ENCODE measurements at regions not wholly inside any gene's neighbourhood (a gene's known extent, or its start where the extent isn't known, plus 50 kb on each side); places are given as distances from the start of the nearest gene placed in this dataset.
"Not testable (repeated sequence)": the region's sequence is repeated elsewhere in the genome, so short reads cannot be mapped to it uniquely, and the experiment has no call there.

DNA sequence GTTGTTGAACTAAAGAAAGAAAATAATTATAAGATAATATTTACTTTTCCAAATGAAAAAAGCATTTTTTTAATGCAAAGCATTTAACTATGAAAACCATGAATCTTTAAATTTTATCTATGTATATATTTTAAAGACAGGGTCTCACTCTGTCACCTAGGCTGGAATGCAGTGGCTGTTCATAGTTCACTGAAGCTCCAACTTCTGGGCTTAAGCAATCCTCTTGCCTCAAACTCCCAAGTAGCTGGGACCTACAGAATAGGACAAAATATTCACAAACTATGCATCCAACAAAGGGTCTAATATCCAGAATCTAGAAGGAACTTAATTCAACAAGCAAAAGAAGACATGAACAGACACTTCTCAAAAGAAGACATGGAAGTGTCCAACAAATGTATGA, 55.9 kb upstream of the ALB start:
- Mint-ChIP-seq H3K4me3 (no peak overlapping the region), H3K4me1 (no peaks in the 10 kb centered on the region), H3K27me3 (peaks cover 2% of the 10 kb centered on the region), H3K9me3 (no peaks in the 10 kb centered on the region), H3K27ac (no peak overlapping the region), H3K36me3 (ENCODE audit: low read depth) (no peaks in the 10 kb centered on the region)
- ChIA-PET CTCF (no interaction called here), POLR2A (no interaction called here)
- DNase-seq, result no peak

DNA sequence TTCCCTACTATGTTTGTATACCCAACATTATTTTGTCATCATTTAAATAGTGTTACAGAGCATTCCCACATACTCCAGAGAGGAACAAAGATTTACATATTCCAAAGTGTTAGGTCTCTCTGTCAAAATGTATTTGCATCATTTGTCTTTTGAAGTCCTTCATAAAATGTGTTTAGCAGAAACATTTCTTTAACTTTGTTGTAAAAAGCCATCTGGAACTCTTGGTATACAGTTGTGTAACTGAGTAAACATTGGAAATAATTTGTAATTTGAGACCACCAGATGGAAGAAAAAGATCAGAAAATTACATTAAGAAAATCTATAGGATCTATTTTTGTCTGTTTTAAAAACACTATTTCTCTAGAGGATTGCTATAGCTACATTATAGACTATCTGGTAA, 56.6 kb upstream of the ALB start:
- no peak for DNase-seq
- POLR2A ChIA-PET, result no interaction called here
- Mint-ChIP-seq H3K27ac (no peak overlapping the region), H3K9me3 (no peaks in the 10 kb centered on the region), H3K4me3 (no peak overlapping the region), H3K27me3 (peaks cover 2% of the 10 kb centered on the region), H3K36me3 (ENCODE audit: low read depth) (no peaks in the 10 kb centered on the region), H3K4me1 (no peaks in the 10 kb centered on the region)
- CTCF ChIA-PET, result no interaction called here

DNA sequence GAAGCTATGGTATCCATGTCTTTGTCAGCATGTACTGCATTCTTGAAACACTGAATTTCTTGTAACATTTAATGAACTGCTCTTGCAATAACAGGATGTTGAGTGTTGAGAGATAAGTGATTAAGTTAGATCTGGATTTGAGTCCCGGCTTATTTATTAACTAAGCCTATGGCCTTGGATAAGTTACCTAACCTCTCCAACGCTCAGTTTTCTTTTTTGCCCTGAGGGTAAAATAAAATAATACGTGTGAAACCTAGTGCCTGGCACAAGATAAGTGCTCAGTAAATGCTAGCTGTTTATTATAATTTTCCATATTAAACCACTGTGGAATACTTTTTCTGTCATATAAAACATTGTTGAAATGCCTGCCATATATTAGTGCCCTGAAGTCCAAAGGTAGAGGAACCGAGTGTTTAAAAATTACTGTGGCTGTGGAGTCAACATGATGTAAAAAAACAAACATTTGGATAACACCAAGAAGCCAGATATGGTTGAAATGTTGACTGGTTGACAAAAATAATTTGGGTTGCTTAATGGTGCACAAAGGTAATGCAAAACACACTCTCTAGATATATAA, 58.6 kb upstream of the ALB start:
- POLR2A ChIA-PET, result no interaction called here
- no peaks in the 10 kb centered on the region for H3K36me3 Mint-ChIP-seq (ENCODE audit: low read depth)
- H3K27me3 Mint-ChIP-seq, result peaks cover 3% of the 10 kb centered on the region
- CTCF ChIA-PET, result no interaction called here
- no peak for DNase-seq
- no peaks in the 10 kb centered on the region for H3K9me3 Mint-ChIP-seq
- H3K4me3 Mint-ChIP-seq, result no peak overlapping the region
- no peak overlapping the region for H3K27ac Mint-ChIP-seq
- H3K4me1 Mint-ChIP-seq, result no peaks in the 10 kb centered on the region

GRCh38 chr4:73344106-73344505, 60.0 kb upstream of the ALB start:
- ChIA-PET POLR2A (no interaction called here), CTCF (no interaction called here)
- H3K27ac Mint-ChIP-seq, result no peak overlapping the region
- H3K4me3 Mint-ChIP-seq, result no peak overlapping the region
- H3K9me3 Mint-ChIP-seq, result no peaks in the 10 kb centered on the region
- no peaks in the 10 kb centered on the region for H3K36me3 Mint-ChIP-seq (ENCODE audit: low read depth)
- H3K27me3 Mint-ChIP-seq, result peaks cover 3% of the 10 kb centered on the region
- DNase-seq, result no peak
- no peaks in the 10 kb centered on the region for H3K4me1 Mint-ChIP-seq

GRCh38 chr4:73343432-73343831, 60.7 kb upstream of the ALB start:
- CTCF ChIA-PET, result no interaction called here
- POLR2A ChIA-PET, result no interaction called here
- H3K27me3 Mint-ChIP-seq, result peaks cover 5% of the 10 kb centered on the region
- H3K9me3 Mint-ChIP-seq, result no peaks in the 10 kb centered on the region
- no peaks in the 10 kb centered on the region for H3K36me3 Mint-ChIP-seq (ENCODE audit: low read depth)
- DNase-seq, result no peak
- H3K4me1 Mint-ChIP-seq, result no peaks in the 10 kb centered on the region
- H3K27ac Mint-ChIP-seq, result no peak overlapping the region
- H3K4me3 Mint-ChIP-seq, result no peak overlapping the region

DNA sequence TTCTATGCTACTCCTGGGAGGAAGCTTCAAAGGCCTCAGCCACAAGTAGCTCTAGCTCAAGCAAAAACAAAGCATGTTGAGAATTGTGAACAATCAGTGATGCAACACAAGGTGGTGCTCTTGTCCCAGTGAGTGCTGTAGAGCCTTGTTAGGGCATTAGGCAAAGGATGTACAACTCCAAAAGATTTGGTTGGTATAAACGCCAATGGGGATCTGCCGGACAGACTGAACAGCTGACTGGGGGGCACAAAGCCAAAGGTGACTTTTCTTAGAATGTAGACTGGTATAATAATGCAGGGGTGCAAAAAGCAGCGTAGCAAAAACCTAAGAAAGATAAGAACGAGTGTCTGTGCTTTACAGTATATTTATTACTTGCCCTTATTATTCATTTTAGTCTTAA, 62.6 kb upstream of the ALB start:
- Mint-ChIP-seq H3K36me3 (ENCODE audit: low read depth) (no peaks in the 10 kb centered on the region), H3K9me3 (no peaks in the 10 kb centered on the region), H3K27ac (no peak overlapping the region), H3K4me1 (no peaks in the 10 kb centered on the region), H3K4me3 (no peak overlapping the region), H3K27me3 (peaks cover 7% of the 10 kb centered on the region)
- ChIA-PET CTCF (interaction anchor here (1.1 to 3.0 kb wide), 4 partner anchors 105 to 794 kb away, joined by 3 to 10 read pairs (median 6); no protein-coding TSS in a partner anchor), POLR2A (no interaction called here)
- DNase-seq, result no peak

DNA sequence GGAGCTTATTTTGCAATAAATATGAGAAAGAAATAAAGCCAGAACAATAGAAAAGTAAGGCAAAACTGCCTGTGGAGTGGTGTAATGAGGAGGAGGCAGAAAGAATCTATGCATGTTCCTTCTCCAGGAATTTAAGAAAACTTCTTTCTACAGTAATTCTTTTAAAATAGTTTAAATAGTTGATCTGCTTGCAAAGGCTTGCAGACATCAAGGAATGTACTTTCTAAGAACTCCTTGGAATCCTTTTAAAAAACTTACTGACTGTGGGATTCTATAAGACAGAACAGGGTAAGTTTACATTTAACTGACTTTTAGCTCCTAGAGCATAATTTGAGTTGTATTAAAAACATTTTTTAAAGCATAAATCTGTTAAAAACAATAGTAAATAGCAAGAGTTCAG, 63.2 kb upstream of the ALB start:
- ChIA-PET POLR2A (no interaction called here), CTCF (interaction anchor here (1.1 to 3.0 kb wide), 4 partner anchors 105 to 794 kb away, joined by 3 to 10 read pairs (median 6); no protein-coding TSS in a partner anchor)
- no peaks in the 10 kb centered on the region for H3K4me1 Mint-ChIP-seq
- H3K36me3 Mint-ChIP-seq (ENCODE audit: low read depth), result no peaks in the 10 kb centered on the region
- H3K4me3 Mint-ChIP-seq, result no peak overlapping the region
- no peak for DNase-seq
- peaks cover 7% of the 10 kb centered on the region for H3K27me3 Mint-ChIP-seq
- H3K27ac Mint-ChIP-seq, result no peak overlapping the region
- H3K9me3 Mint-ChIP-seq, result no peaks in the 10 kb centered on the region

- ChIA-PET POLR2A (no interaction called here), CTCF (no interaction called here)
- no peaks in the 10 kb centered on the region for H3K36me3 Mint-ChIP-seq (ENCODE audit: low read depth)
- H3K4me3 Mint-ChIP-seq, result no peak overlapping the region
- H3K27me3 Mint-ChIP-seq, result peaks cover 4% of the 10 kb centered on the region
- H3K27ac Mint-ChIP-seq, result no peak overlapping the region
- DNase-seq, result no peak
- H3K4me1 Mint-ChIP-seq, result no peaks in the 10 kb centered on the region
- H3K9me3 Mint-ChIP-seq, result no peaks in the 10 kb centered on the region
Measured at GRCh38 chr4:73335679-73336078, 68.4 kb upstream of the ALB start.

- CTCF ChIA-PET; H3K4me1 Mint-ChIP-seq; DNase-seq; POLR2A ChIA-PET; H3K36me3 Mint-ChIP-seq (ENCODE audit: low read depth); H3K27ac Mint-ChIP-seq; H3K9me3 Mint-ChIP-seq; H3K27me3 Mint-ChIP-seq; H3K4me3 Mint-ChIP-seq: not testable (repeated sequence)
Measured at GRCh38 chr4:73332012-73332411, 72.1 kb upstream of the ALB start.

DNA sequence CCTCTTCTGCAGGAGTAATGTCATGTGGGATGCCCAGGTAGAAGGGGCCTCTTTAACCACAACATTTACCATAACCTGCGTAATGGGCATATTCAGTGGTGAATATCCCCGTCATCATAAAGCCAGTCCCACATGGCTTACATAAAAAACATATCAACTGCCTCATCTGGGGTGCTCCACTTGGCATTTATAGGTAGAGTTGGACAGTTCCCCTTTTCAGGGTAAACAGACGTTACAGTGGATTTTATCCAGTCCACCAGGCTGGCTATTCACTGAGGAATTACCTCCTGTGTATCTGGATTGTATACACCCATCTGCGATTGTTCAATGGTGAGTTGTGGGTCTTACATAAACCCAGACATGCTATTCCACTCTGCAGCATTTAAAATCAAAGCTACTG, 70.7 kb upstream of the ANKRD17 start:
- Mint-ChIP-seq H3K36me3 (ENCODE audit: low read depth) (no peaks in the 10 kb centered on the region), H3K27ac (no peak overlapping the region), H3K4me3 (no peak overlapping the region), H3K4me1 (no peaks in the 10 kb centered on the region), H3K27me3 (no peaks in the 10 kb centered on the region), H3K9me3 (no peaks in the 10 kb centered on the region)
- DNase-seq, result no peak
- ChIA-PET POLR2A (no interaction called here), CTCF (no interaction called here)

DNA sequence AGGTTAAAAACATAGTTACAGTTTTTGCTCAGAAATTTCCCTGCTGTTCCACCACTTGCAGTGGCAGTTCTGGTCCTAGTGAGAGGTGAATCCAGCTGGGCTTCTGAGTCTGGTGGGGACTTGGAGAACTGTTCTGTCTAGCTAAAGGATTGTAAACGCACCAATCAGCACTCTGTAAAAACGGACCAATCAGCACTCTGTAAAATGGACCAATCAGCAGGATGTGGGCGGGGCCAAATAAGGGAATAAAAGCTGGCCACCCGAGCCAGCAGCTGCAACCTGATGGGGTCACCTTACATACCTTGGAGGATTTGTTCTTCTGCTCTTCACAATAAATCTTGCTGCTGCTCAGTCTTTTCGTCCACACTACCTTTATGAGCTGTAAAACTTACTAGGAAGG, 67.2 kb upstream of the ANKRD17 start:
- H3K27me3 Mint-ChIP-seq; H3K27ac Mint-ChIP-seq; DNase-seq; CTCF ChIA-PET; POLR2A ChIA-PET; H3K36me3 Mint-ChIP-seq (ENCODE audit: low read depth); H3K4me1 Mint-ChIP-seq; H3K4me3 Mint-ChIP-seq; H3K9me3 Mint-ChIP-seq: not testable (repeated sequence)

DNA sequence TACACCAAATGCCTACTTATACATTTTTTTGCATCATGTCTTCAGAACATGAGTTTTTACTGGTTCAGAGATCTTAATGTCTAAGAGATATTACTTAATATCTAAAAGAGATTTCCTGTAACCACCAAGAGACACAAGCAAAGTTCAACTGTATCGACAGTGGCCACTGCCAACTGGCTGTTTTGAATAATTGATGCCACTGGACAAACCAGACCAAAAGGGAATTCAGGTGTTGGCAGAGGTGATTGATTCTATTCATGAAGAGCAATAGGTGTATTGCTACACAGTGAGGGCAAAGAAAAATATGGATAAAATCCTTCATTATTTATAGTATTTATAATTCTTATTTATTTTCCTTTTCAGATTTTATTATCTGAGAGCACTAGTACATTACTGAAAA, 58.5 kb upstream of the ANKRD17 start:
- no peak for DNase-seq
- no peaks in the 10 kb centered on the region for H3K27me3 Mint-ChIP-seq
- CTCF ChIA-PET, result no interaction called here
- POLR2A ChIA-PET, result no interaction called here
- peaks cover 1% of the 10 kb centered on the region for H3K9me3 Mint-ChIP-seq
- no peaks in the 10 kb centered on the region for H3K36me3 Mint-ChIP-seq (ENCODE audit: low read depth)
- no peak overlapping the region for H3K27ac Mint-ChIP-seq
- no peaks in the 10 kb centered on the region for H3K4me1 Mint-ChIP-seq
- no peak overlapping the region for H3K4me3 Mint-ChIP-seq

DNA sequence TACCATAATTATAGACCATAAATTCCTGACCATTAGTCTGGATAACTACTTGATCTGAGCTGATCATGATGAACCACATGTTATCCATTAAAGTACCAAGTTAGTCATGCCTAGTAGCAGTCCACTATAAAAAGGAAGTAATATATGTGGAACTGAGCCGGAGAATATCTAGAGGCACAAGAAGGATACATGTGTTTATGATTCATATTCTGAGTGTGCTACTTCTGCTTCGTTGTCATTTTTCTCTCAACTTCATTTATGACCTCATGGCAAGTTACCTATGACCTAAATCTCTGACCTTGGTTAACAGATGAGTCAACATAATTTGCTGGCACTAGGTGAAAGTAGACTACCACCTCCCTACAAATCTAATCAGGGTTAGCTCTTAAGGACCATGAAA, 56.5 kb upstream of the ANKRD17 start:
- Mint-ChIP-seq H3K27ac (no peak overlapping the region), H3K9me3 (no peaks in the 10 kb centered on the region), H3K36me3 (ENCODE audit: low read depth) (no peaks in the 10 kb centered on the region), H3K4me1 (no peaks in the 10 kb centered on the region), H3K27me3 (no peaks in the 10 kb centered on the region), H3K4me3 (no peak overlapping the region)
- no peak for DNase-seq
- POLR2A ChIA-PET, result no interaction called here
- CTCF ChIA-PET, result no interaction called here

- POLR2A ChIA-PET, result no interaction called here
- Mint-ChIP-seq H3K27me3 (no peaks in the 10 kb centered on the region), H3K27ac (no peak overlapping the region), H3K4me3 (no peak overlapping the region), H3K4me1 (no peaks in the 10 kb centered on the region), H3K9me3 (no peaks in the 10 kb centered on the region), H3K36me3 (ENCODE audit: low read depth) (no peaks in the 10 kb centered on the region)
- DNase-seq, result no peak
- CTCF ChIA-PET, result interaction anchor here (0.7 to 1.4 kb wide), 3 partner anchors 56 to 341 kb away, joined by 3 to 5 read pairs (median 3); no protein-coding TSS in a partner anchor
Measured at GRCh38 chr4:73312967-73313366, 54.4 kb upstream of the ANKRD17 start.

DNA sequence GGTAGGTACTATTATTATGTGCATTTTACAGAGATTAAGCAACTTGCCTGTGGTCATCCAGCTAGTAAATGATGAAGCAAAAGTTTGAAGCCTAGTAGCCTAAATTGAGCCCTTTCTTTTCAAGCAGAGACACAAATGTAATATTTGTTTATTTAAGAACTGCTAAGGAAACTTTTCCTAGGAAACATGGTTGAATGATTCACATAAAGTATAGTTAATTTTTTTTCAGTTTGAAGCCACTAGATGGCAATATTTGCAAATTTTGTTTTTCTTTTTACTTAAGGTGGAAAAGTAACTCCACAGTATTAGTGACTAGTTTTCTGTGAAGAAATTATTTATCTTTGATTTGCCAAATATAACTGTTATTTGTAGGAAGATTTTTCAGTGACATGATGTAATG, 52.8 kb upstream of the ANKRD17 start:
- CTCF ChIA-PET, result interaction anchor here (2.7 kb wide), 1 partner anchor 135 kb away, joined by 9 read pairs; no protein-coding TSS in a partner anchor
- POLR2A ChIA-PET, result no interaction called here
- Mint-ChIP-seq H3K27ac (no peak overlapping the region), H3K27me3 (no peaks in the 10 kb centered on the region), H3K36me3 (ENCODE audit: low read depth) (no peaks in the 10 kb centered on the region), H3K4me1 (no peaks in the 10 kb centered on the region), H3K9me3 (no peaks in the 10 kb centered on the region), H3K4me3 (no peak overlapping the region)
- DNase-seq, result no peak
